K562 (cell line): ENCODE measurements at regions not wholly inside any gene's neighbourhood (a gene's known extent, or its start where the extent isn't known, plus 50 kb on each side); places are given as distances from the start of the nearest gene placed in this dataset.

Experiments
- ATAC-seq: fragments of 200-7000 bp; cut with Tn5 transposase; 3 replicates; pipeline ENCODE4 v1.9.1; 2020; ENCODE audit warnings: moderate library complexity
- BruUV-seq: library from RNA; stranded (reverse); fragments of 400-500 nt; replicated peaks from 2 replicates; lab custom pipeline; 2021; lab: Mats Ljungman, UMichigan
- CTCF ChIA-PET: fragments of 300-600 bp; formaldehyde crosslinking; extraction: SDS; loops from one replicate; lab custom pipeline; 2021; ENCODE audit warnings: low intra/inter-chr PET ratio; lab: Yijun Ruan, JAX
- POLR2A ChIA-PET: fragments of 300-600, 350-650 bp; sonication (Branson Sonifier 250); formaldehyde crosslinking; extraction: SDS; loops from one replicate; lab custom pipeline; 2021; ENCODE audit warnings: antibody characterized with exemption, inconsistent platforms; lab: Yijun Ruan, JAX
- DNase-seq, 4 experiments: peaks; one replicate each; pipeline versions ENCODE4 v3.0.0 to v3.0.0-alpha.2; 2011 to 2018; ENCODE audit warnings: low spot score in 3 of 4, mixed read lengths in 3 of 4; ENCODE audit errors: extremely low read depth in 1 of 4
- FAIRE-seq: peaks from 2 replicates; lab custom pipeline; 2011; peaks lifted over from hg19 to GRCh38; lab: Jason Lieb, UNC
- H2AFZ ChIP-seq: 2 replicates; pipeline ENCODE4 v1.6.0; 2011; ENCODE audit warnings: low read depth, low read length, control low read depth, inconsistent platforms
- H3K27ac ChIP-seq: fragments of 200-600 bp; 3 replicates; pipeline ENCODE4 v1.8.0; 2011; ENCODE audit warnings: low read depth, mild to moderate bottlenecking, control low read depth, inconsistent platforms, low read length, moderate library complexity, mixed read lengths; ENCODE audit errors: extremely low read depth
- H3K27me3 ChIP-seq, 2 experiments: fragments of 300-600 bp in 1 of 2; 2 replicates in 1 of 2; 3 replicates in 1 of 2; pipeline versions ENCODE4 v1.6.0 to v1.8.0; 2011; ENCODE audit warnings: inconsistent platforms in 2 of 2, low read length in 2 of 2, mild to moderate bottlenecking in 1 of 2, mixed read lengths in 1 of 2, moderate library complexity in 1 of 2; ENCODE audit not compliant: control insufficient read depth in 2 of 2, insufficient read depth in 2 of 2
- H3K36me3 ChIP-seq: fragments of 300-600 bp; 3 replicates; pipeline ENCODE4 v1.8.0; 2011; ENCODE audit warnings: mild to moderate bottlenecking, low read length, inconsistent platforms; ENCODE audit not compliant: control insufficient read depth, insufficient read depth
- H3K4me1 ChIP-seq, 2 experiments: fragments of 200-600 bp in 1 of 2; replicated peaks in 1 of 2; 2 replicates in 1 of 2; 3 replicates in 1 of 2; pipeline versions ENCODE4 v1.5.1 to v1.8.0; 2011; ENCODE audit warnings: inconsistent platforms in 2 of 2, low read length in 2 of 2, mild to moderate bottlenecking in 1 of 2, mixed read lengths in 1 of 2, moderate library complexity in 1 of 2; ENCODE audit not compliant: control insufficient read depth in 2 of 2, insufficient read depth in 2 of 2
- H3K4me2 ChIP-seq: 2 replicates; pipeline ENCODE4 v1.6.1; 2011; ENCODE audit warnings: low read length, control low read depth, inconsistent platforms, mixed read lengths; ENCODE audit not compliant: insufficient read depth
- H3K4me3 ChIP-seq: fragments of 200-600 bp; sonication (generic), shearing (Covaris generic); 2 replicates; pipeline ENCODE4 v1.5.1; 2016; ENCODE audit warnings: control low read depth, inconsistent platforms
- H3K79me2 ChIP-seq: fragments of 200-600 bp; 3 replicates; pipeline ENCODE4 v1.8.0; 2011; ENCODE audit warnings: low read length, inconsistent platforms; ENCODE audit not compliant: control insufficient read depth, insufficient read depth
- H3K9ac ChIP-seq, 2 experiments: 2 replicates each; pipeline versions ENCODE4 v1.6.0 to v1.6.1; 2011; ENCODE audit warnings: low read depth in 2 of 2, low read length in 2 of 2, control low read depth in 1 of 2, inconsistent platforms in 1 of 2, mild to moderate bottlenecking in 1 of 2, mixed read lengths in 1 of 2; ENCODE audit not compliant: insufficient read depth in 1 of 2
- H3K9me1 ChIP-seq: one replicate; pipeline ENCODE4 v1.6.0; 2011; ENCODE audit warnings: inconsistent platforms, mild to moderate bottlenecking, low read length, moderate library complexity; ENCODE audit not compliant: control insufficient read depth, insufficient read depth
- H3K9me3 ChIP-seq: replicated peaks from 2 replicates; pipeline ENCODE4 v1.5.1; 2011; ENCODE audit warnings: low read depth, low read length, inconsistent platforms; ENCODE audit not compliant: control insufficient read depth, insufficient read depth
- H4K20me1 ChIP-seq: replicated peaks from 2 replicates; pipeline ENCODE4 v1.6.1; 2011; ENCODE audit warnings: low read length, inconsistent platforms, mixed read lengths; ENCODE audit not compliant: control insufficient read depth, insufficient read depth
- CC2D1A ChIP-seq: fragments of 450-650 bp; IDR thresholded peaks from 2 replicates; pipeline ENCODE4 v1.6.1; 2017; ENCODE audit warnings: mild to moderate bottlenecking
- CHD1 ChIP-seq: fragments of 200-600 bp; sonication (generic); IDR thresholded peaks from one replicate; pipeline ENCODE4 v1.6.1; 2012; ENCODE audit warnings: mild to moderate bottlenecking, moderate library complexity, low read length, inconsistent platforms
- CXXC5 ChIP-seq: fragments of 250-450 bp; sonication (Bioruptor Pico); IDR thresholded peaks from 2 replicates; pipeline ENCODE4 v1.8.0; 2022; ENCODE audit warnings: inconsistent platforms, mild to moderate bottlenecking, moderate library complexity
- FOXM1 ChIP-seq, 2 experiments: fragments of 450-650 bp in 1 of 2; sonication (generic) in 1 of 2; formaldehyde crosslinking in 1 of 2; IDR thresholded peaks; 2 replicates each; pipeline versions ENCODE4 v1.6.1 to v1.9.0; 2017 to 2022; ENCODE audit warnings: low read depth in 2 of 2, mild to moderate bottlenecking in 2 of 2, missing genetic modification reagents in 1 of 2, moderate library complexity in 1 of 2
- LCOR ChIP-seq: sonication (generic); formaldehyde crosslinking; IDR thresholded peaks from 2 replicates; pipeline ENCODE4 v1.8.0; 2022; ENCODE audit warnings: mild to moderate bottlenecking, missing genetic modification reagents
- NFIX ChIP-seq: fragments of 250-450 bp; sonication (Bioruptor Pico); IDR thresholded peaks from 2 replicates; pipeline ENCODE4 v1.4.0; 2020; ENCODE audit warnings: low read depth, mild to moderate bottlenecking, moderate library complexity
- NFRKB ChIP-seq: fragments of 450-650 bp; IDR thresholded peaks from 2 replicates; pipeline ENCODE4 v1.6.1; 2016; ENCODE audit warnings: low read depth
- PURB ChIP-seq: sonication (generic); formaldehyde crosslinking; IDR thresholded peaks from 2 replicates; pipeline ENCODE4 v1.9.0; 2021; ENCODE audit warnings: low read depth, mild to moderate bottlenecking, missing genetic modification reagents
- U2AF1 ChIP-seq: fragments of 200-400 bp; formaldehyde crosslinking; optimal IDR thresholded peaks from 2 replicates; pipeline ENCODE3; 2017; ENCODE audit warnings: mild to moderate bottlenecking, low read depth, low read length, moderate library complexity
- ZNF324 ChIP-seq: fragments of 250-450 bp; sonication (Bioruptor Pico); IDR thresholded peaks from 2 replicates; pipeline ENCODE4 v1.4.0; 2020; ENCODE audit warnings: mild to moderate bottlenecking
- ZNF354B ChIP-seq: fragments of 250-450 bp; sonication (Bioruptor Pico); IDR thresholded peaks from 2 replicates; pipeline ENCODE4 v1.4.0; 2020
- ZNF717 ChIP-seq: fragments of 250-450 bp; sonication (Bioruptor Pico); IDR thresholded peaks from 2 replicates; pipeline ENCODE4 v1.5.0; 2021
- WGBS: fragments of 100-300 bp; shearing (Covaris generic); methylation state at CpG from one replicate; pipeline ENCODE4 v1.1.6; 2016; ENCODE audit warnings: low coverage, mixed read lengths; ENCODE audit not compliant: insufficient coverage; ENCODE audit errors: missing lambda C conversion rate; 5-methylcytosine and 5-hydroxymethylcytosine counted together
- in situ Hi-C: fragments of 300-500 bp; cut with MboI; formaldehyde crosslinking; loops from 4 replicates; pipeline ENCODE4 v1.15.0; 2018; ENCODE audit warnings: inconsistent platforms, mixed read lengths
- intact Hi-C: fragments of 100-400 bp; cut with micrococcal nuclease; formaldehyde crosslinking; loops from 2 replicates; pipeline ENCODE4 v1.14.2; 2022
- TF ChIP-seq, protein P1 (sequence below): fragments of 450-650 bp; IDR thresholded peaks from 2 replicates; pipeline ENCODE4 v1.6.1; 2017; ENCODE audit warnings: antibody characterized with exemption, mild to moderate bottlenecking

DNA sequence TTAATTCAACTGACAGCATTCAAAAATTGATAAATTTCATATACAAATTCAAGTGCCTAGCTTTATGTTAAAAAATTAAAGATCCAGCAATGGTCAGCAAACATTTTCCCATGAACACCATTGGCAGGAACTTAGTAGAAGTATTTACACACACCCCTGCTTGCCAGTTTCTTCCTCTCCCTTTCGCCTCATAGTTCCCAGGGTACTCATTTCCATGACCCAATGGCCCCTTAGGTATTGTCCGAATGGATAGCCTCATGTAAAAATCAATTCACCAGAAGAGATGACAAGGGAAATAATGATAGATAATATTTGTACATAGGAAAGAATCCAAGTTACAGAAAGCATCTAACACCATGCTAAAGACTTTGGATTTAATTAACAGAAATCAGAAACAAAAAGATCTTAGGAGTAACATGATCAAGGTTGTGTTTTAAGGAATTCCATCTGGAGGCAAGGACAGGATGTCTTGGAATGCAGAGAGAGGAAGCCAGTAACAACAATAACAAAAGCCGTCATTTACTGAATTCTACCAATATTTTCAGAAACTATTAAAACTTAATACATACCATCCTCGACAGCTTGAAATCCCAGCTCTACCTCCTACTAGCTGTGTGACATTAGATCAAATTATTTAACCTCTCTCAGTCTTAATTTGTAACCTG is 423.0 kb downstream of the IRS1 start:
- ChIA-PET CTCF (no interaction called here), POLR2A (no interaction called here)
- H3K9me1 ChIP-seq = no peaks in the 10 kb centered on the region
- no peak overlapping the region for H3K27ac ChIP-seq
- in situ Hi-C loops = no loop called here
- H3K4me3 ChIP-seq = no peak overlapping the region
- BruUV-seq = no TSS peak
- no peak overlapping the region for H3K4me2 ChIP-seq
- intact Hi-C loops = no loop called here
- no peaks in the 10 kb centered on the region for H4K20me1 ChIP-seq
- no peaks in the 10 kb centered on the region for H3K79me2 ChIP-seq
- no peak for FAIRE-seq
- no peak for TF ChIP-seq ZNF324
- no peak for TF ChIP-seq NFIX (CRISPR knock-in tag)
- no peak for TF ChIP-seq CC2D1A
- no peak for TF ChIP-seq CXXC5 (CRISPR knock-in tag)
- no peak for TF ChIP-seq CHD1
- TF ChIP-seq NFRKB = no peak
- no peak for TF ChIP-seq FOXM1 (IDR thresholded peaks at IDR 0.05; ENCODE audit: low read depth)
- TF ChIP-seq FOXM1 (CRISPR knock-in tag; IDR thresholded peaks at IDR 0.05; ENCODE audit: low read depth) = no peak
- no peak for TF ChIP-seq ZNF717 (CRISPR knock-in tag)
- no peak for TF ChIP-seq ZNF354B (CRISPR knock-in tag)
- no peak for TF ChIP-seq U2AF1
- no peak for TF ChIP-seq LCOR
- TF ChIP-seq, protein P1, sequence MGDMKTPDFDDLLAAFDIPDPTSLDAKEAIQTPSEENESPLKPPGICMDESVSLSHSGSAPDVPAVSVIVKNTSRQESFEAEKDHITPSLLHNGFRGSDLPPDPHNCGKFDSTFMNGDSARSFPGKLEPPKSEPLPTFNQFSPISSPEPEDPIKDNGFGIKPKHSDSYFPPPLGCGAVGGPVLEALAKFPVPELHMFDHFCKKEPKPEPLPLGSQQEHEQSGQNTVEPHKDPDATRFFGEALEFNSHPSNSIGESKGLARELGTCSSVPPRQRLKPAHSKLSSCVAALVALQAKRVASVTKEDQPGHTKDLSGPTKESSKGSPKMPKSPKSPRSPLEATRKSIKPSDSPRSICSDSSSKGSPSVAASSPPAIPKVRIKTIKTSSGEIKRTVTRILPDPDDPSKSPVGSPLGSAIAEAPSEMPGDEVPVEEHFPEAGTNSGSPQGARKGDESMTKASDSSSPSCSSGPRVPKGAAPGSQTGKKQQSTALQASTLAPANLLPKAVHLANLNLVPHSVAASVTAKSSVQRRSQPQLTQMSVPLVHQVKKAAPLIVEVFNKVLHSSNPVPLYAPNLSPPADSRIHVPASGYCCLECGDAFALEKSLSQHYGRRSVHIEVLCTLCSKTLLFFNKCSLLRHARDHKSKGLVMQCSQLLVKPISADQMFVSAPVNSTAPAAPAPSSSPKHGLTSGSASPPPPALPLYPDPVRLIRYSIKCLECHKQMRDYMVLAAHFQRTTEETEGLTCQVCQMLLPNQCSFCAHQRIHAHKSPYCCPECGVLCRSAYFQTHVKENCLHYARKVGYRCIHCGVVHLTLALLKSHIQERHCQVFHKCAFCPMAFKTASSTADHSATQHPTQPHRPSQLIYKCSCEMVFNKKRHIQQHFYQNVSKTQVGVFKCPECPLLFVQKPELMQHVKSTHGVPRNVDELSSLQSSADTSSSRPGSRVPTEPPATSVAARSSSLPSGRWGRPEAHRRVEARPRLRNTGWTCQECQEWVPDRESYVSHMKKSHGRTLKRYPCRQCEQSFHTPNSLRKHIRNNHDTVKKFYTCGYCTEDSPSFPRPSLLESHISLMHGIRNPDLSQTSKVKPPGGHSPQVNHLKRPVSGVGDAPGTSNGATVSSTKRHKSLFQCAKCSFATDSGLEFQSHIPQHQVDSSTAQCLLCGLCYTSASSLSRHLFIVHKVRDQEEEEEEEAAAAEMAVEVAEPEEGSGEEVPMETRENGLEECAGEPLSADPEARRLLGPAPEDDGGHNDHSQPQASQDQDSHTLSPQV = no peak
- no peak for TF ChIP-seq PURB (CRISPR knock-in tag)
- H3K27me3 ChIP-seq = no peaks in the 10 kb centered on the region
- no peaks in the 10 kb centered on the region for H3K9me3 ChIP-seq
- H3K36me3 ChIP-seq = no peaks in the 10 kb centered on the region
- no peak overlapping the region for H2AFZ ChIP-seq
- no peak for DNase-seq
- no peaks in the 10 kb centered on the region for H3K4me1 ChIP-seq
- 0% methylated on average over 4 of the region's 4 CpGs for WGBS
- no peak overlapping the region for H3K9ac ChIP-seq
- ATAC-seq = no peak
